Hematopoietic multipotent progenitor cell treated with erythropoietin and hydrocortisone succinate and interleukin-3 and kit ligand, for 17 days (in vitro differentiated cells): ENCODE measurements at regions not wholly inside any gene's neighbourhood (a gene's known extent, or its start where the extent isn't known, plus 50 kb on each side); places are given as distances from the start of the nearest gene placed in this dataset.
"Not testable (repeated sequence)": the region's sequence is repeated elsewhere in the genome, so short reads cannot be mapped to it uniquely, and the experiment has no call there.

Experiments used
- DNase-seq: peaks from one replicate; pipeline ENCODE4 v3.0.0-alpha.2; 2015; ENCODE audit warnings: low spot score

GRCh38 chr12:9543341-9543740 lies 64.4 kb downstream of the KLRB1 start:
- DNase-seq: not testable (repeated sequence)

- not testable (repeated sequence) for DNase-seq
These were observed 64.9 kb downstream of the KLRB1 start for GRCh38 chr12:9542827-9543226.

DNA sequence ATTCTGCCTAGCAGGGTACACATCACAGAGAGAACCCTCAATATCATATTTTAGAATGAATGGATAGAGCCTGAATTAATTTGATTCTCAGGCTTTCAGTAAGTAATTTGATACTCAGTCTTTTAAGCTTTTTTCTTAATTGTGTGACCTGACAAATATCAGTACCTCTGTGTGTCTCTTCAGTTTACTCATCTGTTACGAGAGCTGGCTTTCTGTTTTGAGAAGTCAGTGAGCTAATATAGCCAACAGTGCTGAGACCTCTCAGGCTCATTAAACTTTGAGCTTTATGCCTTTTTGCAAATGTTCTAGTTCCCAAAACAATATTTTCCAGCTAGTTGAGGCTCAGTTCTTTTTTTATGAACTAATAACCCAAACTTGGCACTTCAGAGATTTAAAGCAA lies 91.8 kb downstream of the KLRB1 start:
- DNase-seq: not testable (repeated sequence)

DNA sequence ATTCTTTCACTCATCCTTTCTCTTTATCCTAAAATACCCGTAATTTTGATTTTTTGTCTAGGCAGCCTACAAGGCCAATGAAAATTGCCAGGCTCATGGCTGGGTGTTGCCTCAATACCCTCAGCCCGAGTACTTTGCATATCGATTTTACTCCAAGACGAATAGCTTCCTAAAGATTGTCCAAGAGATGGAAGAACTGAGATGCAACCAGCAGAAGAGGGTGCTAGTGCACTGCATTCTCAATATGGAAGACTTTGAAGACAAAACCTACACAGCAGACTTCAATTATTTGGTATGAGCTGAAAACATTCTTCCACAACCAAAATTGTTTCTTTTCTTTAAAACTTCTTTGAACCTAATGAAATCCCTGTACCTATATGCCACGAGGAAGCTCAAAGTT lies 95.0 kb downstream of the KLRB1 start:
- DNase-seq: not testable (repeated sequence)

DNA sequence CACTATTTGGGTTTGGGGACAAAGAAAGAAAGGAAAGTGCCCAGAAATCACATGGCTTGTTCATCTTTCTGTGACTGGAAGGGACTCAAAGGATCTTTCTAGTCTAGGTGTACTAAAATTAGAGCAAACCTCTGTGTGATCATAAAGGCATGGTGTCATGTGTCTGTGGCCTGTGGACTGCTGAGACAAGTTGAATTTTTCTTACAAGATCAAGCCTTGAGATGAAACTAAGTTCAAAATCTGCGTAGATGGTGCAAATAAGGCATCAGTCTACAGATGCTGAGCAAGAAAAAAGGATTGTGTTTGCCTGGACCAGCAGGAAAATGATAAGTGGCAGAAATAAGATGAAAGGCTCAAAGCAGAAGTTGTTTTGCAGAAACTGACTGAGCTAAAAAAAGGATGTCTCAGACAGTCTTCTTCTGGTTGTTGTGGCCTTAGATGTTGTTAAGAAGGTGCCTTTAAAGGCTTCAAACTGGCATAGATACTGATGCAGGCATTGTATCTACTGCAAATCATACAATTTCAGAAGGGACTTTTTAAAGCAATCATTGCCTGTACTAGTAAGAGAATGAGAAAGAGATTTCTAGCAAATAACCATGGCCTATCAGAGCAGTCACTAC lies 97.2 kb downstream of the KLRB1 start:
- DNase-seq: not testable (repeated sequence)

DNA sequence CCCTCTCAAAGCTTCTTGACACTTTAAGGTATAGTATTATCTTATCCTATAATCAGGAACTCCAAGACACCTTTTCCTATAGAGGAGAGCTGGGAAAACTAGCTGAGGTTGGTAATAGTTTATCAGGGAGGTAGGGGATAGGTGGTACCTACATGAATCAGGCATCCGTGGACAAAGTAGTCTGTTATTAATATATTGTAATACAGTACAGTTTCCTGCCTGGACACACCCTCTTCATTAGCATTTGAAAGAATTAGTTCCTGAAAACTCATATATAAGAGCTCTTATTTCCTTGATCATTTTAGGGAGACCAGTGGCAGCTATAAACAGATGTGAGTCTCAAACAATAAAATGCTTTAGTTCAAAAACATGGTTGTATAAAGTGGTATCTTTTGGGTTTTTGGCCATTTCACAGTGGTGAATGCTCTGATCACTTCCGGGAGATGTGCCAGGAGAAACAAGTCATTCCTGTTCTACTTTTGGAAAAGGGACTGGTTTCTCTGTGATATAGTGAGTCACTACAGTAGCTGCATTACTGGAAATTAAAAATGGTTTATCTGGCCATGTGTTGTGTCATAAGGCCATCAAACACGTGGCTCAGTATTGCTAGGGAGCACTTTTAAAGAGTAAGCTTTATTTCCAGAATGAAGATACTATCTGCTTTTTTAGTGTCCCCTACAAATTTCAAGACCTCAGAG lies 98.1 kb downstream of the KLRB1 start:
- no peak for DNase-seq

DNA sequence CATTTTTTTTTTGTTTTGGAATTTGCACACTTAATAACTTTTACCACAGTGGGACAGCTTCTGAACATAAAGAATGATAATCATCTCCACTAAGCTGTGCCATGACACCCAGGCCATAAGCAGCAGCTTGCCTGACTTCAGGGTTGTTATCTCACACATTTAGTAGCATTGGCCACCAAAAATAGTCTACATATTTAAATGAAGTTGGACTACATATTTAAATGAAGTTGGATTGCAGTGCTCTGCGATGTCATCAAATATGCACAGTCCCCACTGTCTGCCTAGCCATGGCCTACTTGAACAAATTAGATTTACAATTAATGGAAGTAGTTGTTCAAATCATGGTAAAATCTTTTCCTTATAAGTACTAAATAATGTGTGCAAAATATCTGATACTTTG lies 101.0 kb downstream of the KLRB1 start:
- no peak for DNase-seq

GRCh38 chr12:9503384-9503783 lies 104.3 kb downstream of the KLRB1 start:
- DNase-seq: not testable (repeated sequence)

GRCh38 chr12:9502845-9503244 lies 104.9 kb downstream of the KLRB1 start:
- not testable (repeated sequence) for DNase-seq

- DNase-seq: not testable (repeated sequence)
These were observed 114.4 kb downstream of the KLRB1 start for GRCh38 chr12:9493325-9493724.

GRCh38 chr12:9481289-9481688 lies 126.4 kb downstream of the KLRB1 start:
- DNase-seq: not testable (repeated sequence)

- not testable (repeated sequence) for DNase-seq
These were observed 133.5 kb downstream of the KLRB1 start for GRCh38 chr12:9474197-9474596.

DNA sequence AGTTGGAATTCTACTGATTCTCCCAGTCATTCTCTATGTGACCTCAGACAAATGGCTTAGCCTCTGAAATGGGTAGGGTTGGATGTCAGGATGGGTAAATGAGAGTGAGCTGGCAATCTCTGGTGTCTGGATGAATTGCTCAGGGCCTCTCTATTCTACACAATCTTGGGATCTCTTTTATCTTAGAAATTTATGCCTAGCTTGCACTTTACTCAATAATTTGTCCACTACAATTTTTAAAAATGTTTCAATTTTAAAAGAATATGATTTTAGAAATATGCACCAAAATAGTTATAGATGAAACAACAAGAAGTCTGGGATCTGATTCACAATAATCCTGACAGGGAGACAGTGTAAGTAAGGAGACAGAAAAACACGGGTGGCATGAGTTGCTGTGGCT lies 134.1 kb downstream of the KLRB1 start:
- not testable (repeated sequence) for DNase-seq

- DNase-seq: not testable (repeated sequence)
These were observed 136.2 kb downstream of the KLRB1 start for GRCh38 chr12:9471501-9471900.

- DNase-seq: not testable (repeated sequence)
These were observed 137.3 kb downstream of the KLRB1 start for GRCh38 chr12:9470367-9470766.

- DNase-seq: not testable (repeated sequence)
These were observed 137.8 kb downstream of the KLRB1 start for GRCh38 chr12:9469956-9470355.

DNA sequence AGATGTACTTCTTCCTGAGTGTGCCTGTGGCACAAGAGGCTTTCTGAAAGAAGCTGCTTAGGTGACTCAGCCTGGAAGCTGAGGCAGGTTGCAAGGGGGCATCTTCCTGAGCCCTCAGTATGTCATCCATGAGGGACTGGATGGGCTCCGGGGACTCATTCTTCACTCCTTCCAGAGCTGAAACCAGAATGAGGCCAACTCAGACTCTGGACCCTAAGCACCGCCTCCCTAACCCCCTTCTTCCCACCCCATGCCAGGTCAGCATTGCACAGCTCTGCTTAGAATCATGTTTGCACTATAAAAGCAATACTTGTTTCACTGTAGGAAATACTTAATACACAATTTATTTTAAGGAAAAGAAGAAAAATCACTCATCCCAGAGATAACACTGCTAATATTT lies 138.3 kb downstream of the KLRB1 start:
- DNase-seq: not testable (repeated sequence)

DNA sequence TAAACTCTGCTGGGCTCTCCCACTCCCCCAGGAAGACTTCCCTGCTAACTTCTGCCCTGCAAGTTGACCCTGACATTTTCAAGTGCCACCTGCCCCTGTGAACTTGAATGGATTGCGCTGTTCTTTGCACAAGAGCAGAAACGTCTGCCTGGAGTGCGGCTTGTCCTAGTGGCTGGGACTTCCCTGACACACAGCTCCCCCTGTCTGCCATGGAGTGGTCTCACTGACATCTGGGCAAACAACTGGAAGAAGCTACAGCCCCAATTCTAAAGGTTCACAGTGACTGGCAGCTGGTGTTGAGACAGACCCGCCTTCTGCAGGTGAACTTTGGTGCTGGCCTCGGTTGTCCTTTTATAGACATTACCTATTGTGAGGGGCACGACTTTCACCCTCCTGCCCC lies 138.7 kb downstream of the KLRB1 start:
- DNase-seq: peak; percentile 60

DNA sequence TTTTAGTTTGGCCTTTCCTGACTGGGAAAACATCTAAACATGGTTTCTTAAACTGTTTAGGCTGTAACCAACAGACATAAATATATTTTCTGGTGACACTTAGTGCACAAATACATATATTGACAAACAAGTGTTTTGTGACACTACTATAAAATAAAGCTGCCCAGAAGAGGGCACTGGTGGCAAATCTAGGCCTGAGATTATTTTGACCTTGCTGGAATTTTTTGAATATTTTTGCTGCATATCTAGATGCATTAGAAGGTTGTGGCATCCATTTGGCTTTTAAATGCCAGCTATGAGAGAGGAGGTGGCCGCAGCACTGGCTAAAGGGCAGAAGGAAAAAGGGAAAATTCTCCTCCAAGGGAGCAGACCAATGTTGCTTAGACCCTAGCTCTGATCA lies 139.6 kb downstream of the KLRB1 start:
- not testable (repeated sequence) for DNase-seq

DNA sequence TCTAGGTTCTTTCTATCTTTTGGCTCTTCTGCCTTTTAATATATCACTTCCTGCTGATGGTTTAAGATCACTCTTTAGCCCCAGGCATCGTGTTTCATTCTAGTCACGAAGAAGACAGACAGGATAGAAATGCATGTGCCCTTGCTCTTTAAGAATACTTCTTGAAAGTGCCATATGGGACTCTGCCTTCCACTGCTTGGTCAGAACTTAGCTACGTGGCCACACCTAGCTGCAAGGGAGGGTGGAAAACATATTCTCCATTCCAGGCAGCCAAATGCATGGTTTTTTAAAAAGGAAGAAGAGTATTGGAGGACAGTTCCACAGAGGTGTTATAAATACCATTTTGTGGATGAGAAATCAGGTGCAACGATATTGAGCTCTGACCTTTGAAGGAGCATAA lies 143.3 kb downstream of the KLRB1 start:
- DNase-seq: no peak

- peak; percentile 79 for DNase-seq
These were observed 152.2 kb downstream of the KLRB1 start for GRCh38 chr12:9455516-9455915.

DNA sequence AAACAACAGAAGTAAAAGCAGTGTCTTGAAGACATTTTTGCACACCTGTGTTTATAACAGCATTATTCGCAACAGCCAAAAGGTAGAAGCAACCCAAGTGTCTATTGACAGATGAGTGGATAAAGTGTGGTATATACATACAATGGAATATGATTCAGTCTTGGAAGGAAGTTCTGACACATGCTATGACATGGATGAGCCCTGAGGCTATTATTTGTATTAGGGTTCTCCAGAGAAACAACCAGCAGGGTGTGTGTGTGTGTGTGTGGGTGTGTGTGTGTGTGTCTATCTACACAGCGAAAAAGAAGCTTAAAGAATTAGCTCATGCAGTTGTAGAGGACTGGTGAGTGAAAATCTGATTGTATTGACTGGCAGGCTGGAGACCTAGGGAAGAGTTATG lies 153.7 kb downstream of the KLRB1 start:
- DNase-seq: not testable (repeated sequence)

GRCh38 chr12:9450127-9450567 lies 157.6 kb downstream of the KLRB1 start:
- peak; percentile 16 for DNase-seq
